KOPT-K1 (cell line): ENCODE measurements at regions not wholly inside any gene's neighbourhood (a gene's known extent, or its start where the extent isn't known, plus 50 kb on each side); places are given as distances from the start of the nearest gene placed in this dataset.

ENCODE experiments used
- H3K27ac ChIP-seq: fragments of 200-600 bp; sonication (generic); 2 replicates; pipeline ENCODE4 v1.5.1; 2016; ENCODE audit warnings: antibody characterized with exemption, mild to moderate bottlenecking, low read depth, low read length; ENCODE audit not compliant: poor library complexity, severe bottlenecking
- H3K36me3 ChIP-seq: fragments of 200-600 bp; sonication (generic); 2 replicates; pipeline ENCODE4 v1.5.1; 2017; ENCODE audit warnings: antibody characterized with exemption, mild to moderate bottlenecking, low read length, moderate library complexity; ENCODE audit not compliant: insufficient read depth
- H3K9me3 ChIP-seq: fragments of 200-600 bp; sonication (generic); 2 replicates; pipeline ENCODE4 v1.5.1; 2017; ENCODE audit warnings: antibody characterized with exemption, low read length, mild to moderate bottlenecking; ENCODE audit not compliant: insufficient read depth, poor library complexity, severe bottlenecking

GRCh38 chr15:95448531-95449229 lies 881.8 kb upstream of the NR2F2 start:
- Histone ChIP-seq H3K27ac (no peak overlapping the region), H3K9me3 (no peaks in the 10 kb centered on the region)

DNA sequence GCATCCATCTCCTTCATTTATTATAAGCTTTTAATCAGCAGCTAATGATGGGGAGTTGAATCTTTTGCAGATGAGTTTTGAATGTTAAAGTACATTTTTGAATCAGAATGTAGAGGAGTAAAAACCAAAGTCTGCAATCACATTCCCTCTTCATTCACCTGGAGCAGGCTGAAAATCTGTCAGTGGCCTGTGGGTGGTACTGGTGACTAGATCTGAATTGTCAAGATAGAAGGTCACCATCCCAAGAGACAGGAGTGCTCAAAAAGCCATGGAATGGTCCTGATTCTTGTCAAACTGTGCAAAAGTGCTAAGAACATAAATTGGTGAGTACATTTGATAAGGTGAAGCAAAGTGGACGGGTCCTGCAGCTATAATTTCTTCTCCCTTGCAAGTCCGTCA lies 881.3 kb upstream of the NR2F2 start:
- Histone ChIP-seq H3K27ac (no peak overlapping the region), H3K9me3 (no peaks in the 10 kb centered on the region), H3K36me3 (no peaks in the 10 kb centered on the region)

More at GRCh38 chr15:95448531-95449229, 881.8 kb upstream of the NR2F2 start:
- no peaks in the 10 kb centered on the region for H3K36me3 ChIP-seq

DNA sequence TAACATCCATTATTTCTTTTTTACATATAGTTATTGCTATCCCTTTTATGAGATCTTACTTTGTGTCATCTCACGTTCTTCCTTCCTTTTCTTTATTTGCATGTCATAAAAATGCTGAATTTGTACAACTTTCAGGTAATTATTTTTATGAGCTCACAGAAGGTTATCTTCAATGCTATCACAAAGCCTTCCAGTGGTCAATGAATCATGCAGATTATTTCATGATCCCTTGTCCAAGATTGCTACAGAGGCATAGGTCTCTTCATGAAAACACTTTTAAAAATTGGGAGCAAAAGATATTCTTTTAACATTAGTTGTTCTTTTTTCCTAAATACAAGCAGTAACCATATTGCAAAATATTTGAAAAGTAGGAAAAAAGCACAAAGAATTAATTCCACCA lies 880.1 kb upstream of the NR2F2 start:
- H3K36me3 ChIP-seq, result no peaks in the 10 kb centered on the region
- no peak overlapping the region for H3K27ac ChIP-seq
- H3K9me3 ChIP-seq, result no peaks in the 10 kb centered on the region

- H3K27ac ChIP-seq, result no peak overlapping the region
- H3K36me3 ChIP-seq, result no peaks in the 10 kb centered on the region
- no peaks in the 10 kb centered on the region for H3K9me3 ChIP-seq
Observed at GRCh38 chr15:95451938-95452337, 878.6 kb upstream of the NR2F2 start.

DNA sequence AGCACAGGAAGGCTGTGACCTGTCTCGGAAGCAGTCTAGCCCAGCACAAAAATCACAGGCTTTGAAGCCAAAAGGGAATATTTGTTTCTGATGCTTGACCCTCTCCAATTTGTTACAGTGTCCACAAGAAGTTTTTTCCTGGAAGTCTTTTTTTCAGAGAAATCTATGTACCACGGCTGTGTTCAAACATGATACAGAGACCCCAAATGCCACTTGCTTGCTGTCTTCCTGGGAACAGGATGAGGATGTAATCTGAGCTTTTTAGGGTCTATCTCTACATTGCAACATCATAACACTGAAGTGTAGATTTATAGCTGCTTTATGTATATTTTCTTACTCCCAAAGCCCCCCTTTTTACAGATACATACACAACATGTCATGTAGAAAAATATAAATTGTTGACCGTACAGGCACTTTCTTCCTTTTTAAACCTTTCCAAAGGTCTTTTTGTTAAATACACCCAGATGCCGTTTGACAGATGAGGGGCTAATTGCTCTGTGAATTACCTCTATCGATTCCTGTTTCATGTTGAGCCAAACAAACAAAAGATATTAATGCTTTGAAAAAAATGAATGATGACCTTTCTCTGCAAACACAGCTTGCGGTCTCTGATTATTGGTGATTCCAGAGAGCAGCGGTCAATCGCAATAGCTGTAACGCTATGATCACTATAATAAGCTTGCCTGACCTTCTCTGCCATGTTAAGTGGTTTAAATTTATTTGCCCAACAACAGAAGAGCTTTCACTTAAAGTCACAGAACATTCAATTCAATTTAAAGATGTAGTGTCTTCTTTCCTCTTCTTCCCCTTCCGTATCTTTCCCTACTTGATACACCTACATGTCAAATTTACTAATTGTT lies 875.9 kb upstream of the NR2F2 start:
- Histone ChIP-seq H3K36me3 (no peaks in the 10 kb centered on the region), H3K9me3 (no peaks in the 10 kb centered on the region)

DNA sequence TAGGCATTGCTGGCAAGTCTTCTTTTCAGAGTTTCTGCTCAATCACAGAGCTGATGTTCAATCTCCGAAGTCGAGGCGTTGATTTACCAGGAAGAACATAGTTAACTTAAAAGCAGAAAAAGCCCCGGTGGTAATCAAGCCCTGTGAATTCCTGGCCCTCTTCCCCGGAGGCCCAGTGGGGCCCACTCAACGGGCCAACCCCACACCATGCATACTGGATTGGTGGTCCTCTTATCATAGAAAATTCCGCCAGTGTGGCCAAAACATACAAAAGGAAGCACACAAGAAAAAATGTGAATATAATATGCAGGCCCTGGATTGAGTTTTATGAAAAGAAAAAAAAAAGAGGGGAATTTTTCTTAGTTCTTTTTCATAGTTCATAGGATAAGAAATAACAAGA lies 873.0 kb upstream of the NR2F2 start:
- Histone ChIP-seq H3K9me3 (no peaks in the 10 kb centered on the region), H3K27ac (no peak overlapping the region), H3K36me3 (no peaks in the 10 kb centered on the region)

More for the DNA sequence above, 875.9 kb upstream of the NR2F2 start:
- H3K27ac ChIP-seq, result no peak overlapping the region

DNA sequence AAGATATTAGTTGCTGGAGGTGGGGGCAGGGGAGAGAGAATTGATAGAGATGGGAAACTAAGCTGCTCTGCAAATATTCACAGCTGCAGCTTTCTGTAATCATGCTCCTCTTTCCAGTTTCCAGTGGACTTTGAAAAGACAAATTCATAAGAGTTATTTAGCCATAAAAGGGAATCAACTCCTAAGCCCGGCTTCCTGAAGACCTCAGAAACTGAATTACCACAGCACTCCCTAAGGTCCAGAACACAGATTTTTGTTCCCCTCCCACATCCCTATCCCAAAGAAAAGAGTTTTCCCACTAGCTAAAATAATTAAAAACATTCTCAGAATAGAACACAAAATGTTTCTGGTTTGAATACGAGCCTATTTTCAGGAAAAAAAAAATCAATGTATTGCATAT lies 871.8 kb upstream of the NR2F2 start:
- Histone ChIP-seq H3K36me3 (no peaks in the 10 kb centered on the region), H3K27ac (no peak overlapping the region), H3K9me3 (no peaks in the 10 kb centered on the region)

DNA sequence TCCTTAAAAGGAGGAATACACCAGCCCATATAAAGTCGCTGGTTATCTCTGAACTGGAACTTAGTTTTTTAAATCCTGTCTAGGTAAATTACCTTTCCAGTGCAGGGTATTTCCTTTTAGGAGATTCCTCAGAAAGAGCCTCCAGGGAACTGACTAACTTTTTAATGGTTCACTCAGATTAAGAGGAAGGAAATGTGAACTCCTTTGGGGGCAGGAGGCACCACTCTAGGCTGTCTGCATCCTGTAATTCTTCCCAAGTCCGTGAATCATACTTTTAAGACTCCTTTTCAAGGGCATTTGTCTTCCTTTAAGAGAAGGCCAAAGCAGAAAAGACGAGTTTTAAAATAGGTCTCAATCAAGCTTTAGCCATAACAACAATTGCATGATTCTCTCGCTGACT lies 871.2 kb upstream of the NR2F2 start:
- no peaks in the 10 kb centered on the region for H3K9me3 ChIP-seq

DNA sequence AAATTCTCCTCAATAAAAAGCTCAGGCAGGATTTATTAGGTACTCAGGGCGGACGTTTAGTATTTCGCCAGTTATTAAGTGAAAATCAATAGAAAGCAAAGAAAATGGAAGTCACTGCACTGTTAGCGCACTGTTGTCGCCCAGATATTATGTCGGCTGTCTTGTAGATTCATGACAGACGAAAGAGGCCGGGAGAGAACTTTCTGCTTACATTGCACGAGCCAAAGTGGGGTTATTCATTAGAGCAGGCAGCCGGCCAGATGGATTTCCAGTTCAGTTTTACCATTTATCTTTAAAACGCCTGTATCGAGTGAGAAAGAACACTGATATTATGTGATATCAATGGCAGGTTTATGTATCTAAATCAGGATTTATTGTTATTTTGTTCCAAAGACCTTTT lies 866.0 kb upstream of the NR2F2 start:
- Histone ChIP-seq H3K27ac (no peak overlapping the region), H3K36me3 (no peaks in the 10 kb centered on the region), H3K9me3 (no peaks in the 10 kb centered on the region)

More for the DNA sequence above, 871.2 kb upstream of the NR2F2 start:
- no peak overlapping the region for H3K27ac ChIP-seq
- H3K36me3 ChIP-seq, result no peaks in the 10 kb centered on the region

DNA sequence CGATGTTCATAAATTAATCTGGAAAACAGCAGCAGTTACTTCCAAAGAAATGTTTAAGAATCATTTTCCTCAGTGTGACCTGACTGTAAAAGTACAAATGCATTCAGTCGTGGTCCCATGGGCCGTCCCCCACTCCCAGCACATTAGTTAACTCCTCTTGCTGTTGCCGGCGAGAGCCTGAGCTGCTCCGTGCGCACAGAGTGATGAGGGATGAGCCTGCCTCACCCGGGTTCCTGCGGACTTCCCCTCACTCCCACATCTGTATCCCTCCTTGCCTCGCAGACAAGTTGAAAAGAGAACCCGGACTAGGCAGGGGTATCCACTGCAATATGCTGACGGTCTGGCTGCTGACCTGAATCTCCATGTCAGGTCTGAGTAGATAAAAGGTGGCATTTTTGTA lies 861.7 kb upstream of the NR2F2 start:
- H3K27ac ChIP-seq, result no peak overlapping the region
- H3K36me3 ChIP-seq, result no peaks in the 10 kb centered on the region
- no peaks in the 10 kb centered on the region for H3K9me3 ChIP-seq

DNA sequence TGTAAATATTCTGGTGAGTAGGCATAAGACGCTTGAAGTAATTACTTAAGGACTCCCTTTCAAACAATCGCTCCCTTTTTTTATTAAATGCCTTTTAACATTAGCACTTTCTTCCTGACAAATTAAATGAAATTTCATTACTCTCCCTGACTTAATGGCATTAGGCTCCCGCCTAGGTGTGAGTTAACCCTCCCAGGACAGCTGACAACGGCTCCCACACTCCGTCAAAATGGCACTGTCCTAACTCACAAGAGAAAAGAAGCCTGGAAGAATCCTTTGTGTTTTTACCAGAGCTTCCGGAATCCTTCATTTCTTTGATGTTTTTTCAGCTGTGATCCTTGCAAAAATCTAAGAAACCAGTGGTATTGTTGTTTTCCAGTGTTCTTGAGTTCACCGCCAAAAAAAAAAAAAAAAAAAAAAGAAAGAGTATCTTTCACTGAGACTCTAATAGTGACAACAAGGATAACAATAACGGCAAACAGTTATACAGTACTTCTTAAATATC lies 861.0 kb upstream of the NR2F2 start:
- H3K9me3 ChIP-seq, result no peaks in the 10 kb centered on the region
- H3K27ac ChIP-seq, result no peak overlapping the region
- no peaks in the 10 kb centered on the region for H3K36me3 ChIP-seq

DNA sequence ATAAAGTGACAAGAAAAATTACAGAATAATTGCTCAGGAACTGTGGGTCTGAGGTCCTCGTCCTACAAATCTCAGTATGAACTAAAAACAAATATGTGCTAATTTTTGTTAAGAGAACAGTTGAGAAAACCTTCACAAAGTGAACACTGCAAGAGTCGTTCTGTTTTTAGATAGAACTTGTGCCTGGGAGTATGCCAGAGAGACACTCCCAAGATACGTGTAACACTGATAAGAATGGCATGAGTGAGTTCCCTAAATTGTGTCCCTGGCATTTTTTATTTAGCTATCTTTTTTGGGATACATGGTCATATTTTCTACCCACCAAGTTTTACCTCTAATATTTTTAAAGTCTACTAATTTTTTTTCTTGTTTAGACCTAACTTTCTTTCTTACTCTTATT lies 860.0 kb upstream of the NR2F2 start:
- H3K36me3 ChIP-seq, result no peaks in the 10 kb centered on the region
- no peaks in the 10 kb centered on the region for H3K9me3 ChIP-seq
- no peak overlapping the region for H3K27ac ChIP-seq

DNA sequence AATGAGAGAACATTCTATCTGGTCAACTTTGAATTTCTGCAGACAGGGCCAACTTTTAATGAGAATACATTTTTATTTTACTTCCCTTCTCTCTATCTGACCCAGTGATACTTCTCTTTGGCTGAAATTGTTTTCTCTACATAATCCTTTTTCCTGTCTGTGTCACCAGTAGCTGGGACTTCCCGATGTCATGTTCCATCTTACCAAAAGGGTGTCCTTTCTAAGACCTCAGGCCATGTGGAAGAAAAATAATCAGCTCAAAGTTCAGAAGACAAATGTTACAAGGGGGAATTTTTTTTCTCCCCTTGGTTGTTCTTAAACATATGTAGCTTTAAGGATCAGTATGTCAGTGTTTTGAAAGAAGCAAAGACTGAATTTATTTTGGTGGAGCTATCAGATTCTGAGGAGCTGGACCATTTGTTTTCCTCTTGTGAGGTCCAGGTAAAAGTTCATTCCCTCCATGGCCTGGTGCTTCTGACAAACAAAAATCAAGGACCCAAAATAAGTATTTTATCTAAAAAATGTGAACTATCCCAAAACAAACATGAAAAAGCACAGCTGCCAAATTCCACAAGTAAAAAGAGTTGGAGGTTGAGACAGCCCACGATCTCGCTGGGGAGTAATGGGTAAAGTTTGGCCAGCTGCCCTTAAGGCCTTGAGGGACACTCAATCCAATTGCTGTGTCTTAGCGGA lies 859.4 kb upstream of the NR2F2 start:
- Histone ChIP-seq H3K27ac (no peak overlapping the region), H3K36me3 (no peaks in the 10 kb centered on the region), H3K9me3 (no peaks in the 10 kb centered on the region)

DNA sequence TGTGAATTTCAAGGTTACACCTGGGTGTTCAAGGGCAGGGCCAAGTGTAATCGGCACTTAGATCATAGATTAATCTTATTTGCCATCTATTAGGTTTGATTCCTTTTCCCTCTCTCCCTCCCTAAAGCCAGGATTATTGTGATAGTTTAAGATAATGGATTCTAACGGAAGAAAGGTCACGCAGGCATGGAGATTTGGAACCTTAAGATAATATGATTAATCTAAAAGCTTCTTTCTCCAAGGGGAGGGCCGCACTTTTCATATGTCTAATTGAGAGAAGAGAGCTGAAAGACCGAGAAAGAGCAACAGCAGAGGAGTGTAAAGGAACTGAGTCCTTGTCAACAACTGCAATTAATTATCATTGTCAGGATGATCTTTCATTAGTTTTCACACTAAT lies 858.8 kb upstream of the NR2F2 start:
- H3K36me3 ChIP-seq, result no peaks in the 10 kb centered on the region
- H3K27ac ChIP-seq, result no peak overlapping the region

DNA sequence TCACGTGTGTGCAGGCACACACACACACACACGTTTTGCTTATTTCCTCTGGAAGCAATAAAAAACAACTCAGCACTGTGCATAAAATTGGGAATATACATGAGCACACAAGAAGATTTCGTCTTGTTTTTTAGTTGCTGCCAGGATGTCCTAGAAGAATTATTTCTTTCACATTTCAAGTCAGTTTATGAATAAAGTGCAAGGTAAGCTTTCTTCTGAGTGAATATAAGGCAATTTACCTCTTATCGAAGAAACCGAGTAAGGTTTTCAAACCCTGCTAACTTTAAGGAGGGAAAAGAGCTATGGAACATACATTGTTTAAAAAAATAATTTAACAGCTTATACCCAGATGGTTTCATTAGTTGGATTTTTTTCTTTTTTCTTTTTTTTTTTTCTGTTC lies 855.4 kb upstream of the NR2F2 start:
- no peaks in the 10 kb centered on the region for H3K36me3 ChIP-seq

More for the DNA sequence above, 858.8 kb upstream of the NR2F2 start:
- no peaks in the 10 kb centered on the region for H3K9me3 ChIP-seq

More for the DNA sequence above, 855.4 kb upstream of the NR2F2 start:
- H3K9me3 ChIP-seq, result no peaks in the 10 kb centered on the region
- no peak overlapping the region for H3K27ac ChIP-seq
